Endothelial cell of umbilical vein (primary cell): ENCODE measurements at regions not wholly inside any gene's neighbourhood (a gene's known extent, or its start where the extent isn't known, plus 50 kb on each side); places are given as distances from the start of the nearest gene placed in this dataset.

Experiments used
- BruUV-seq: library from RNA; stranded (reverse); fragments of 400-500 nt; replicated peaks from 2 replicates; lab custom pipeline; 2021; lab: Mats Ljungman, UMichigan
- CTCF ChIA-PET: fragments of 300-600, 350-600 bp; sonication (Branson Sonifier 250); formaldehyde crosslinking; loops from one replicate; lab custom pipeline; 2021; ENCODE audit warnings: antibody characterized with exemption, inconsistent platforms; lab: Charles Lee
- POLR2A ChIA-PET: fragments of 300-600, 350-600 bp; sonication (Branson Sonifier 250); formaldehyde crosslinking; loops from one replicate; lab custom pipeline; 2021; ENCODE audit warnings: antibody characterized with exemption, inconsistent platforms; lab: Charles Lee
- DNase-seq: peaks from one replicate; pipeline ENCODE4 v3.0.0-alpha.2; 2011; ENCODE audit warnings: low read depth, low spot score
- FAIRE-seq: peaks from 2 replicates; lab custom pipeline; 2011; peaks lifted over from hg19 to GRCh38; lab: Jason Lieb, UNC
- H2AFZ ChIP-seq: 2 replicates; pipeline ENCODE4 v1.6.0; 2012; ENCODE audit warnings: low read depth, low read length, control low read depth, inconsistent platforms
- H3K27ac ChIP-seq: 2 replicates; pipeline ENCODE4 v1.5.1; 2011; ENCODE audit warnings: low read depth, mild to moderate bottlenecking, control low read depth, low read length, moderate library complexity; ENCODE audit not compliant: insufficient read depth
- H3K27me3 ChIP-seq, 2 experiments: 2 replicates each; pipeline versions ENCODE4 v1.6.0 to v1.6.1; 2011; ENCODE audit warnings: low read length in 2 of 2, mixed read lengths in 1 of 2; ENCODE audit not compliant: control insufficient read depth in 2 of 2, insufficient read depth in 2 of 2
- H3K36me3 ChIP-seq, 2 experiments: 2 replicates in 1 of 2; 3 replicates in 1 of 2; pipeline ENCODE4 v1.5.1; 2011; ENCODE audit warnings: low read length in 2 of 2, mild to moderate bottlenecking in 1 of 2, moderate library complexity in 1 of 2; ENCODE audit not compliant: control insufficient read depth in 2 of 2, insufficient read depth in 2 of 2; ENCODE audit errors: extremely low read depth in 1 of 2
- H3K4me1 ChIP-seq: 3 replicates; pipeline ENCODE4 v1.5.1; 2011; ENCODE audit warnings: mild to moderate bottlenecking, low read length; ENCODE audit not compliant: control insufficient read depth, insufficient read depth; ENCODE audit errors: extremely low read depth
- H3K4me2 ChIP-seq: 2 replicates; pipeline ENCODE4 v1.6.1; 2011; ENCODE audit warnings: low read length, control low read depth, mixed read lengths; ENCODE audit not compliant: insufficient read depth
- H3K4me3 ChIP-seq, 3 experiments: fragments of 200-600 bp in 1 of 3; sonication (generic), shearing (Covaris generic) in 1 of 3; replicated peaks in 1 of 3; 2 replicates each; pipeline ENCODE4 v1.5.1; 2011 to 2016; ENCODE audit warnings: control low read depth in 3 of 3, low read length in 3 of 3, mild to moderate bottlenecking in 2 of 3, inconsistent platforms in 1 of 3, low read depth in 1 of 3, moderate library complexity in 1 of 3; ENCODE audit not compliant: insufficient read depth in 1 of 3
- H3K79me2 ChIP-seq: 2 replicates; pipeline ENCODE4 v1.6.0; 2012; ENCODE audit warnings: low read length, inconsistent platforms; ENCODE audit not compliant: control insufficient read depth, insufficient read depth
- H3K9ac ChIP-seq: replicated peaks from 2 replicates; pipeline ENCODE3; 2011; ENCODE audit warnings: low read length, control low read depth; ENCODE audit not compliant: insufficient read depth; ENCODE audit errors: extremely low read depth
- H3K9me1 ChIP-seq: replicated peaks from 3 replicates; pipeline ENCODE4 v1.6.0; 2011; ENCODE audit warnings: mild to moderate bottlenecking, low read length; ENCODE audit not compliant: control insufficient read depth, insufficient read depth; ENCODE audit errors: extremely low read depth
- H3K9me3 ChIP-seq: replicated peaks from 2 replicates; pipeline ENCODE4 v1.5.1; 2012; ENCODE audit warnings: low read length, inconsistent platforms; ENCODE audit not compliant: control insufficient read depth, insufficient read depth
- H4K20me1 ChIP-seq: replicated peaks from 2 replicates; pipeline ENCODE3; 2011; ENCODE audit warnings: mild to moderate bottlenecking, low read length; ENCODE audit not compliant: control insufficient read depth, insufficient read depth; ENCODE audit errors: extremely low read depth
- EZH2 ChIP-seq: IDR thresholded peaks from 2 replicates; pipeline ENCODE4 v1.6.1; 2012; ENCODE audit warnings: borderline replicate concordance, low read depth, mild to moderate bottlenecking, moderate library complexity, low read length, inconsistent platforms; ENCODE audit not compliant: severe bottlenecking
- FOS ChIP-seq: IDR thresholded peaks from 2 replicates; pipeline ENCODE4 v1.6.1; 2011; ENCODE audit warnings: mild to moderate bottlenecking, low read length, moderate library complexity, borderline replicate concordance; ENCODE audit not compliant: insufficient read depth
- GATA2 ChIP-seq: IDR thresholded peaks from 2 replicates; pipeline ENCODE4 v1.7.0; 2011; ENCODE audit warnings: low read depth, mild to moderate bottlenecking, moderate library complexity, mixed read lengths, low read length; ENCODE audit not compliant: insufficient read length, insufficient read depth
- JUN ChIP-seq: IDR thresholded peaks from 2 replicates; pipeline ENCODE4 v1.6.1; 2011; ENCODE audit warnings: borderline replicate concordance, low read depth; ENCODE audit not compliant: insufficient read length, insufficient read depth
- MYC ChIP-seq: IDR thresholded peaks from one replicate; pipeline ENCODE4 v1.6.1; 2011; ENCODE audit warnings: mild to moderate bottlenecking, low read depth, low read length
- POLR2A ChIP-seq: IDR thresholded peaks from 2 replicates; pipeline ENCODE4 v1.6.1; 2012; ENCODE audit warnings: low read depth, mild to moderate bottlenecking, control low read depth, low read length
- POLR2AphosphoS5 ChIP-seq: IDR thresholded peaks from 2 replicates; pipeline ENCODE4 v1.6.1; 2012; ENCODE audit warnings: low read depth, mild to moderate bottlenecking, control low read depth, low read length, moderate library complexity; ENCODE audit not compliant: insufficient read depth
- dilution Hi-C: fragments of 300-500 bp; cut with MboI; formaldehyde crosslinking; loops from one replicate; pipeline ENCODE4 v1.15.0; 2019; ENCODE audit warnings: low sequenced_read_pairs; ENCODE audit not compliant: extremely low pct_ligation_motif_present
- intact Hi-C: fragments of 100-400 bp; cut with micrococcal nuclease; formaldehyde crosslinking; loops from one replicate; pipeline ENCODE4 v1.10.0; 2022
- TF ChIP-seq, protein P1 (sequence below), 2 donors: IDR thresholded peaks; 1 replicate in 1 of 2; 2 replicates in 1 of 2; pipeline ENCODE4 v1.5.1; 2011; ENCODE audit warnings: low read length in 2 of 2, mild to moderate bottlenecking in 2 of 2, moderate library complexity in 2 of 2, control low read depth in 1 of 2, inconsistent platforms in 1 of 2, low read depth in 1 of 2; ENCODE audit not compliant: insufficient read depth in 1 of 2; ENCODE audit errors: extremely low read depth in 1 of 2
- TF ChIP-seq, protein P2 (sequence below): IDR thresholded peaks from 2 replicates; pipeline ENCODE4 v1.6.1; 2011; ENCODE audit not compliant: insufficient read depth, insufficient read length

DNA sequence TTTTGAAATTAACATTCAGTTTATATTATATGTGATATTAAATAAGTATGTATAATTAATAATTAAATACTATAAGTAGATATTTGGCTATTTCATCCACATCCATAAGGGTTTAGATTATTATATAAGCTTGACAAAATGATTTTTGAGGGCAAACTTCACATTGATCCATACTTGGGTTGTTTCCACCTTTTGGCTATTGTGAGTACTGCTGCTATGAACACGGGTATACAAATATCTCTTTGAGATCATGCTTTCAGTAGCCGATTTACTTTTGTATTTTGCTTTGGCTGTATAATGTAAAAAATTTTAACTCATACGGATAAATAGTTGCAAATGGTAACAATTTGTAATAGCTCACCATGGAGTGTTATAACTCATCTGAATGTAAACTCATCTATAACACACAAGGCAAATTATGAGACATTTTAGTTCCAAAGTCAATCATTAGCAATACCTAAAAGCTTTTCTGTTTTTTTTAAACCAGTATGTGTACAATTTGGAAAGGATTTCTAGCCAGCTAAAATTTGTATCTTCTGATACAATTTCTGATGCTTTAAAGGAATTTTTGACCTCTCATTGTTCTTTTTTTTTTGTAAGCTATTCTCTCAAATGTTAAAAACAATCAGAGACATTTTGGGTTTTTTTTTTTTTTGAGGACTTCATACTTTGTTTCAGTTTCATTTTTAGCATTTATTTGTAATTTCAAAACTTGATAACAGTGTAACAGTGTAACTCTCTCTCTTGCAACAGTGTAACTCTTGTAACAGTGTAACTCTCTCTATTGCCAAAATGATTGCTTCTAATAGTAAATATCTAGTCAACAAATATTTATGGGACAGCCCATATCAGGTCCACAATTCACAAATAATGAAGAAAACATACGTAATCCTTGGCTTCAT is 51.8 kb upstream of the ARX start:
- Histone ChIP-seq H3K9me3 (no peaks in the 10 kb centered on the region), H3K9ac (no peak overlapping the region), H2AFZ (no peak overlapping the region), H3K79me2 (no peaks in the 10 kb centered on the region), H3K27ac (no peak overlapping the region), H3K4me2 (no peak overlapping the region), H3K36me3 (no peaks in the 10 kb centered on the region), H4K20me1 (no peaks in the 10 kb centered on the region), H3K4me1 (no peaks in the 10 kb centered on the region), H3K9me1 (no peaks in the 10 kb centered on the region), H3K27me3 (no peaks in the 10 kb centered on the region), H3K4me3 (no peak overlapping the region)
- peak; percentile 38 for FAIRE-seq
- CTCF ChIA-PET, result no interaction called here
- POLR2A ChIA-PET, result no interaction called here
- intact Hi-C loops (no loop called here), dilution Hi-C loops (no loop called here)
- TF ChIP-seq, protein P1, sequence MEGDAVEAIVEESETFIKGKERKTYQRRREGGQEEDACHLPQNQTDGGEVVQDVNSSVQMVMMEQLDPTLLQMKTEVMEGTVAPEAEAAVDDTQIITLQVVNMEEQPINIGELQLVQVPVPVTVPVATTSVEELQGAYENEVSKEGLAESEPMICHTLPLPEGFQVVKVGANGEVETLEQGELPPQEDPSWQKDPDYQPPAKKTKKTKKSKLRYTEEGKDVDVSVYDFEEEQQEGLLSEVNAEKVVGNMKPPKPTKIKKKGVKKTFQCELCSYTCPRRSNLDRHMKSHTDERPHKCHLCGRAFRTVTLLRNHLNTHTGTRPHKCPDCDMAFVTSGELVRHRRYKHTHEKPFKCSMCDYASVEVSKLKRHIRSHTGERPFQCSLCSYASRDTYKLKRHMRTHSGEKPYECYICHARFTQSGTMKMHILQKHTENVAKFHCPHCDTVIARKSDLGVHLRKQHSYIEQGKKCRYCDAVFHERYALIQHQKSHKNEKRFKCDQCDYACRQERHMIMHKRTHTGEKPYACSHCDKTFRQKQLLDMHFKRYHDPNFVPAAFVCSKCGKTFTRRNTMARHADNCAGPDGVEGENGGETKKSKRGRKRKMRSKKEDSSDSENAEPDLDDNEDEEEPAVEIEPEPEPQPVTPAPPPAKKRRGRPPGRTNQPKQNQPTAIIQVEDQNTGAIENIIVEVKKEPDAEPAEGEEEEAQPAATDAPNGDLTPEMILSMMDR (IDR thresholded peaks at IDR 0.05; ENCODE audit: extremely low read depth in 1 of 2, insufficient read depth in 1 of 2, low read depth in 1 of 2, low read length in 2 of 2), result no peak
- no peak for TF ChIP-seq EZH2
- TF ChIP-seq POLR2A, result no peak
- TF ChIP-seq, protein P2, sequence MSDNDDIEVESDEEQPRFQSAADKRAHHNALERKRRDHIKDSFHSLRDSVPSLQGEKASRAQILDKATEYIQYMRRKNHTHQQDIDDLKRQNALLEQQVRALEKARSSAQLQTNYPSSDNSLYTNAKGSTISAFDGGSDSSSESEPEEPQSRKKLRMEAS, result no peak
- TF ChIP-seq JUN, result no peak
- no peak for TF ChIP-seq FOS
- no peak for TF ChIP-seq MYC
- no peak for TF ChIP-seq GATA2
- TF ChIP-seq POLR2AphosphoS5, result no peak
- no peak for DNase-seq
- no TSS peak for BruUV-seq
